Bronchial epithelial cell (primary cell): ENCODE measurements at regions not wholly inside any gene's neighbourhood (a gene's known extent, or its start where the extent isn't known, plus 50 kb on each side); places are given as distances from the start of the nearest gene placed in this dataset.

Source experiments
- DNase-seq: peaks from one replicate; pipeline ENCODE4 v3.0.0-alpha.2; 2010; ENCODE audit warnings: low read depth
- FAIRE-seq: peaks from 2 replicates; lab custom pipeline; 2011; peaks lifted over from hg19 to GRCh38; lab: Jason Lieb, UNC
- H3K27me3 ChIP-seq: 2 replicates; pipeline ENCODE4 v1.5.1; 2011; ENCODE audit warnings: low read length; ENCODE audit not compliant: control insufficient read depth, insufficient read depth
- H3K36me3 ChIP-seq: 2 replicates; pipeline ENCODE4 v1.5.1; 2011; ENCODE audit warnings: low read length; ENCODE audit not compliant: control insufficient read depth, insufficient read depth
- H3K4me3 ChIP-seq: 2 replicates; pipeline ENCODE4 v1.5.1; 2011; ENCODE audit warnings: mild to moderate bottlenecking, low read depth, low read length, control low read depth
- TF ChIP-seq, protein P1 (sequence below): IDR thresholded peaks from 2 replicates; pipeline ENCODE4 v1.5.1; 2011; ENCODE audit warnings: mild to moderate bottlenecking, moderate library complexity, low read length, control low read depth, inconsistent platforms; ENCODE audit not compliant: insufficient read depth, severe bottlenecking

DNA sequence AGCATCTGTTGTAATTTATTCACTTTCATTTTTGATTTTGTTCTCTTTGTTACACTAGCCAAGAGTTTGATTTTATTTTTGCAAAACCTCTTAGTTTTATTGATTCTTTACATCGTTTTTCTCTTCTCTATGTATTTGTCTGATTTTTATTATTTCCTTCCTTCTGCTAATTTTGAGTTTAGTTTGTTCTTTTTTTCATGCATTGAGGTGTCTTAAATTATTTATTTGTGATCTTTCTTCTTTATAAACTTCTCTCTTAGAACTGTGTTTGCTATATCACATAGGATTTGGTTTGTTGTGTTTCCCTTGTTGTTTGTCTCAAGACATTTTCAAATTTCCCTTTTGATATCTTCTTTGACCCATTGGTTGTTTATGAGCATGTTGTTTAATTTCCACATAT, 51.7 kb upstream of the NFKBIA start:
- H3K27me3 ChIP-seq: no peaks in the 10 kb centered on the region
- no peaks in the 10 kb centered on the region for H3K36me3 ChIP-seq
- no peak for DNase-seq
- TF ChIP-seq, protein P1, sequence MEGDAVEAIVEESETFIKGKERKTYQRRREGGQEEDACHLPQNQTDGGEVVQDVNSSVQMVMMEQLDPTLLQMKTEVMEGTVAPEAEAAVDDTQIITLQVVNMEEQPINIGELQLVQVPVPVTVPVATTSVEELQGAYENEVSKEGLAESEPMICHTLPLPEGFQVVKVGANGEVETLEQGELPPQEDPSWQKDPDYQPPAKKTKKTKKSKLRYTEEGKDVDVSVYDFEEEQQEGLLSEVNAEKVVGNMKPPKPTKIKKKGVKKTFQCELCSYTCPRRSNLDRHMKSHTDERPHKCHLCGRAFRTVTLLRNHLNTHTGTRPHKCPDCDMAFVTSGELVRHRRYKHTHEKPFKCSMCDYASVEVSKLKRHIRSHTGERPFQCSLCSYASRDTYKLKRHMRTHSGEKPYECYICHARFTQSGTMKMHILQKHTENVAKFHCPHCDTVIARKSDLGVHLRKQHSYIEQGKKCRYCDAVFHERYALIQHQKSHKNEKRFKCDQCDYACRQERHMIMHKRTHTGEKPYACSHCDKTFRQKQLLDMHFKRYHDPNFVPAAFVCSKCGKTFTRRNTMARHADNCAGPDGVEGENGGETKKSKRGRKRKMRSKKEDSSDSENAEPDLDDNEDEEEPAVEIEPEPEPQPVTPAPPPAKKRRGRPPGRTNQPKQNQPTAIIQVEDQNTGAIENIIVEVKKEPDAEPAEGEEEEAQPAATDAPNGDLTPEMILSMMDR: no peak
- no peak overlapping the region for H3K4me3 ChIP-seq
- FAIRE-seq: no peak

DNA sequence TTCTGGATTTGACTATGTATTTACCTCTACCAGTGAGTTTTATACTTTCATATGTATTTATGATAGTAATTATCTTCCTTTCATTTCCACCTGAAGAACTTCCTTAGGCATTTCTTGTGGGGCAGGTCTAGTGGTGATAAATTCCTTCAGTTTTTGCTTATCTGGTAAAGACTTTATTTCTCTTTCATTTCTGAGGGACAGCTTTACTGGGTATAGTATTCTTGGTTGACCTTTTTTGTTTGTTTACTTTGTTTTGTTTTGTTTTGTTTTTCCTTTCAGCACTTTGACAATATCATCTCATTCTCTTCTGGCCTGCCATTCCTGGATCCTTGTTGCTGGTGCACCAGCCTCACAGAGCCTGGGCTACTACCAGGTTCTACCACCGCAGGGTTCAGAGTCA, 53.9 kb upstream of the NFKBIA start:
- no peaks in the 10 kb centered on the region for H3K27me3 ChIP-seq
- no peaks in the 10 kb centered on the region for H3K36me3 ChIP-seq
- TF ChIP-seq, protein P1: no peak
- DNase-seq: no peak
- no peak for FAIRE-seq
- H3K4me3 ChIP-seq: no peak overlapping the region

DNA sequence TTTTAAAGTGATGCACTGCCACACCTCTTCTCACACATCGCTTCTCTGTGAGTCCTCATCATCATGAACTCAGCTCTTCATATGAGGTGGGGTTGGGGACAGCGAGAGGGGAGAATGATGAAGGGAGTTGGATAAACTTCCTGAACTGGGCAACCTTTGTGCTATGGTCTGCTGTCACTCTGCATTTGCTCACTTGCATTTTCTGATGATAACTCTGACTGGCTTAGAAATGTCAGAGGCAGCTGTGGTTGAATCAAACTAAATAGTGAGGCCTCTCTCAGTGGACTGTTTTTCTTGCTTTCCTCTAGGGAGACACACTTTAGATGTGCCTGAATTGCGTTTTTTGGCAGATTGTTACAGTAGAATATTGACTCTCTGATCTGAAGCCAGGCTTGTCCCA, 55.2 kb upstream of the NFKBIA start:
- no peak for DNase-seq
- H3K36me3 ChIP-seq: no peaks in the 10 kb centered on the region
- H3K4me3 ChIP-seq: no peak overlapping the region
- no peaks in the 10 kb centered on the region for H3K27me3 ChIP-seq
- no peak for FAIRE-seq
- TF ChIP-seq, protein P1: no peak

DNA sequence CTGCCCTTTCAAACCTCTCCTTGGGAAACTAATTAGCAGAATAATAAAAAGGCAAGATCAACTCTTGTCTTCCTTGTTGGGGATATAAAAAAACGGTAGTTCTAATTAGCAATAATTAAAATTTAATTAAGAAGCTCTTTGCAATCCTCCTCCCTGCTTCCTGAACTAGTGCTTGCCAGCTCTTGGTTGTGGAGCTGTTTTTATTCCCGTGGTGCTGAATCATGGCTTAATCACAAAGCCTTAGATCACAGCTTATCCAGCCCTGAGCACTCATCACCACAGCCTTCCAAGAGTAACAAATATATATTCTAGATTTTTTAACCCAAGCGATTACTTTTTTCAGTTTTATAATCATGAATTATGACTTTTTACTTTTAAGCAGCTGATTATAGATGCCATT, 63.2 kb upstream of the INSM2 start:
- FAIRE-seq: no peak
- no peaks in the 10 kb centered on the region for H3K36me3 ChIP-seq
- TF ChIP-seq, protein P1: no peak
- H3K27me3 ChIP-seq: no peaks in the 10 kb centered on the region
- no peak overlapping the region for H3K4me3 ChIP-seq
- DNase-seq: peak; percentile 43

DNA sequence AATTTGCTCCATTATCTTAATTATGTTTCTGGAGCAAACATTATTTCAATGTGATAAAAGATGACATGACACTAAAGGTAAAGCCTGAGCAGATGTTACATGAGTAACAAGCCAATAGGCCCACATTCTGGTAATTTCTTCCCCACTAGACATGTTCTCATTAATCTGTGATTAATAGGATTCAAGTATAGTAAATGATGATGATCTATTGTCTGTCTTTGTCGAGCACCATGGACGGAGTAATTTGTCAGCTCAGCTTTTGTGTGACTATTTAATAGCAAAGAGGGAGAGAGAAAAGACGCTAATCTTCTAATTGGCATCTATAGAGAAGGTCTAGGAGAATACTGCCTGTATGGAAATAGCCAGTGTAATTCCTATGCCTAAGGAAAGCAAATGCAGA, 62.2 kb upstream of the INSM2 start:
- DNase-seq (no peak), FAIRE-seq (no peak)
- Histone ChIP-seq H3K4me3 (no peak overlapping the region), H3K27me3 (no peaks in the 10 kb centered on the region), H3K36me3 (no peaks in the 10 kb centered on the region)
- TF ChIP-seq, protein P1: no peak

DNA sequence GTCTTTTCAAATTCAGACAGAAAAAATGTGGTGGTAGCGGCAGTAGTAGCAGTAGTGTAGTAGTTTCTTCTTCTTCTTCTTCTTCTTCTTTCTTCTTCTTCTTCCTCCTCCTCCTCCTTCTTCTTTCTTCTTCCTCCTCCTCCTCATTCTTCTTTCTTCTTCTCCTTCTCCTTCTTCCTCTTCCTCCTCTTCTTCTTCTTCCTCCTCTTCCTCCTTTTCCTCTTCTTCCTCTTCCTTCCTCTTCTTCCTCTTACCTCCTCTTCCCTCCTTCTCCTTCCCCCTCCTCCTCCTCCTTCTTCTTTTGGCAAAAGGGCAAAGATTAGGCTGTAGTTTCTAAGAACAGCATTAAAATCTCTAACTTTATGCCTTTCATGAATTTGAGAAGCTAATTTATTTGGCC, 59.6 kb upstream of the INSM2 start:
- no peaks in the 10 kb centered on the region for H3K36me3 ChIP-seq
- H3K27me3 ChIP-seq: no peaks in the 10 kb centered on the region
- FAIRE-seq (no peak), DNase-seq (no peak)
- TF ChIP-seq, protein P1: no peak
- H3K4me3 ChIP-seq: no peak overlapping the region
